C4-2B (cell line): ENCODE measurements at regions not wholly inside any gene's neighbourhood (a gene's known extent, or its start where the extent isn't known, plus 50 kb on each side); places are given as distances from the start of the nearest gene placed in this dataset.
"Not testable (repeated sequence)": the region's sequence is repeated elsewhere in the genome, so short reads cannot be mapped to it uniquely, and the experiment has no call there.

Source experiments
- H3K27ac ChIP-seq: fragments of 450-650 bp; 2 replicates; pipeline ENCODE4 v1.5.1; 2017
- ZFX ChIP-seq: fragments of 450-650 bp; IDR thresholded peaks from 2 replicates; pipeline ENCODE4 v1.6.1; 2017
- TF ChIP-seq, protein P1 (sequence below): fragments of 450-650 bp; conservative IDR thresholded peaks from 2 replicates; pipeline ENCODE4 v1.5.1; 2017; ENCODE audit warnings: mild to moderate bottlenecking

- no peak overlapping the region for H3K27ac ChIP-seq
- TF ChIP-seq, protein P1, sequence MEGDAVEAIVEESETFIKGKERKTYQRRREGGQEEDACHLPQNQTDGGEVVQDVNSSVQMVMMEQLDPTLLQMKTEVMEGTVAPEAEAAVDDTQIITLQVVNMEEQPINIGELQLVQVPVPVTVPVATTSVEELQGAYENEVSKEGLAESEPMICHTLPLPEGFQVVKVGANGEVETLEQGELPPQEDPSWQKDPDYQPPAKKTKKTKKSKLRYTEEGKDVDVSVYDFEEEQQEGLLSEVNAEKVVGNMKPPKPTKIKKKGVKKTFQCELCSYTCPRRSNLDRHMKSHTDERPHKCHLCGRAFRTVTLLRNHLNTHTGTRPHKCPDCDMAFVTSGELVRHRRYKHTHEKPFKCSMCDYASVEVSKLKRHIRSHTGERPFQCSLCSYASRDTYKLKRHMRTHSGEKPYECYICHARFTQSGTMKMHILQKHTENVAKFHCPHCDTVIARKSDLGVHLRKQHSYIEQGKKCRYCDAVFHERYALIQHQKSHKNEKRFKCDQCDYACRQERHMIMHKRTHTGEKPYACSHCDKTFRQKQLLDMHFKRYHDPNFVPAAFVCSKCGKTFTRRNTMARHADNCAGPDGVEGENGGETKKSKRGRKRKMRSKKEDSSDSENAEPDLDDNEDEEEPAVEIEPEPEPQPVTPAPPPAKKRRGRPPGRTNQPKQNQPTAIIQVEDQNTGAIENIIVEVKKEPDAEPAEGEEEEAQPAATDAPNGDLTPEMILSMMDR, result no peak
- no peak for TF ChIP-seq ZFX
Measured at GRCh38 chr1:169051171-169051570, 55.3 kb upstream of the ATP1B1 start.

DNA sequence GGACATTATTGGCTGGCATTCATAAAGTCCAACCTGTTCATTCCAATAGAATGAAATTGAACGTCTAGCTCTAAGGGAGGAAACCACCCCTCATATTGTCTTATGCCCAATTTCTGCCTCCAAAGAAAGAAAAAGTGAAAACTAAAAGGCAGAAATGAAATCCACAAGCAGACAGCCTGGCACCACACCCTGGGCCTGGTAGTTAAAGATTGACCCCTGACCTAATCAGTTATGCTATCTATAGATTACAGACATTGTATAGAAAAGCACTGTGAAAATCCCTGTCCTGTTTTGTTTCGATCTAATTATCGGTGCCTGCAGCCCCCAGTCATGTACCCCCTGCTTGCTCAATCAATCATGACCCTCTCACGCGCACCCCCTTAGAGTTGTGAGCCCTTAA is 54.3 kb upstream of the ATP1B1 start:
- not testable (repeated sequence) for H3K27ac ChIP-seq

- no peak overlapping the region for H3K27ac ChIP-seq
- no peak for TF ChIP-seq ZFX
- TF ChIP-seq, protein P1, result no peak
Measured at GRCh38 chr1:169052727-169053126, 53.8 kb upstream of the ATP1B1 start.

DNA sequence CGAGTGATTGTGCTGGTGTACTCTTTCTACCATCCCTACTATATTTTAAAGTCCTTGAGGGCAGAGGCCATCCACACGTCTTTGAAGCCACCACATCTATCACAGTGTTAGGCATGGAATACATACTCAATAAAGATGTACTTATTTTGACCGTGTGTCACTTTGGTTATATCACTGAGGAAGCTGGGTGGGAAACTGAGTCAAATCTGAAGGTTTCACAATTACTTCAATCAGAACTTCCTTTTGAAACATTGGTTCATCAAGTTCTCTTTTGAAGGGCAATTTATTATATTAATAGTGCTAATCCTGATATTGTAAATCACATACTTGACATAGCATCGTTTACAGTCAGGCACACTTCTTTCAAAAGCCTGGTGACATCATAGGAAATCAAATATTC is 53.3 kb upstream of the ATP1B1 start:
- TF ChIP-seq, protein P1, result no peak
- TF ChIP-seq ZFX, result no peak
- H3K27ac ChIP-seq, result no peak overlapping the region
